ENCODE measurements at regions not wholly inside any gene's neighbourhood (a gene's known extent, or its start where the extent isn't known, plus 50 kb on each side); places are given as distances from the start of the nearest gene placed in this dataset.
"Not testable (repeated sequence)": the region's sequence is repeated elsewhere in the genome, so short reads cannot be mapped to it uniquely, and the experiment has no call there.

- TF ChIP-seq TSHZ2 (CRISPR knock-in tag; IDR thresholded peaks at IDR 0.05); CSRNP3 (CRISPR knock-in tag; IDR thresholded peaks at IDR 0.05); CREB5 (CRISPR knock-in tag; IDR thresholded peaks at IDR 0.05; ENCODE audit: low read depth); ZFP30 (CRISPR knock-in tag; IDR thresholded peaks at IDR 0.05); ZNF8 (CRISPR knock-in tag; IDR thresholded peaks at IDR 0.05); ZFP3 (CRISPR knock-in tag; IDR thresholded peaks at IDR 0.05); OSR1 (CRISPR knock-in tag; IDR thresholded peaks at IDR 0.05): not testable (repeated sequence)
Measured at GRCh38 chr5:174943002-174943401, 218.6 kb downstream of the MSX2 start.
